HL-60 (cell line): ENCODE measurements at regions not wholly inside any gene's neighbourhood (a gene's known extent, or its start where the extent isn't known, plus 50 kb on each side); places are given as distances from the start of the nearest gene placed in this dataset.

Source experiments
- DNase-seq, 2 experiments: peaks; one replicate each; pipeline ENCODE4 v3.0.0-alpha.2; 2010 to 2020; ENCODE audit warnings: low read depth in 1 of 2, low spot score in 1 of 2
- H3K27ac ChIP-seq: fragments of 250-450 bp; sonication (Bioruptor Pico); replicated peaks from 2 replicates; pipeline ENCODE4 v1.5.1; 2020; ENCODE audit warnings: mild to moderate bottlenecking, moderate library complexity
- H3K27me3 ChIP-seq: fragments of 250-450 bp; sonication (Bioruptor Pico); 2 replicates; pipeline ENCODE4 v1.5.1; 2021; ENCODE audit warnings: mild to moderate bottlenecking, moderate library complexity; ENCODE audit not compliant: insufficient read depth, poor library complexity, severe bottlenecking
- H3K4me3 ChIP-seq: replicated peaks from 2 replicates; pipeline ENCODE4 v1.5.1; 2011; ENCODE audit warnings: mild to moderate bottlenecking, control low read depth, low read length; ENCODE audit not compliant: insufficient read depth
- CTCF ChIP-seq: IDR thresholded peaks from one replicate; pipeline ENCODE4 v1.5.1; 2011; ENCODE audit warnings: low read length, control low read depth, inconsistent platforms; ENCODE audit not compliant: insufficient read depth
- GABPA ChIP-seq: IDR thresholded peaks from 2 replicates; pipeline ENCODE4 v1.6.1; 2012; ENCODE audit warnings: low read depth
- POLR2AphosphoS5 ChIP-seq: IDR thresholded peaks from 2 replicates; pipeline ENCODE4 v1.6.1; 2012; ENCODE audit warnings: low read depth
- SPI1 ChIP-seq: IDR thresholded peaks from 2 replicates; pipeline ENCODE4 v1.6.1; 2012; ENCODE audit warnings: low read depth, mild to moderate bottlenecking, borderline replicate concordance
- TF ChIP-seq, protein P1 (sequence below): IDR thresholded peaks from 2 replicates; pipeline ENCODE4 v1.6.1; 2012; ENCODE audit warnings: low read depth; ENCODE audit not compliant: insufficient replicate concordance

GRCh38 chr11:15563054-15563453 is 448.3 kb downstream of the INSC start:
- no peak for TF ChIP-seq SPI1
- H3K27me3 ChIP-seq: no peaks in the 10 kb centered on the region

GRCh38 chr11:15565880-15566279 is 451.2 kb downstream of the INSC start:
- DNase-seq: no peak
- TF ChIP-seq, protein P1, sequence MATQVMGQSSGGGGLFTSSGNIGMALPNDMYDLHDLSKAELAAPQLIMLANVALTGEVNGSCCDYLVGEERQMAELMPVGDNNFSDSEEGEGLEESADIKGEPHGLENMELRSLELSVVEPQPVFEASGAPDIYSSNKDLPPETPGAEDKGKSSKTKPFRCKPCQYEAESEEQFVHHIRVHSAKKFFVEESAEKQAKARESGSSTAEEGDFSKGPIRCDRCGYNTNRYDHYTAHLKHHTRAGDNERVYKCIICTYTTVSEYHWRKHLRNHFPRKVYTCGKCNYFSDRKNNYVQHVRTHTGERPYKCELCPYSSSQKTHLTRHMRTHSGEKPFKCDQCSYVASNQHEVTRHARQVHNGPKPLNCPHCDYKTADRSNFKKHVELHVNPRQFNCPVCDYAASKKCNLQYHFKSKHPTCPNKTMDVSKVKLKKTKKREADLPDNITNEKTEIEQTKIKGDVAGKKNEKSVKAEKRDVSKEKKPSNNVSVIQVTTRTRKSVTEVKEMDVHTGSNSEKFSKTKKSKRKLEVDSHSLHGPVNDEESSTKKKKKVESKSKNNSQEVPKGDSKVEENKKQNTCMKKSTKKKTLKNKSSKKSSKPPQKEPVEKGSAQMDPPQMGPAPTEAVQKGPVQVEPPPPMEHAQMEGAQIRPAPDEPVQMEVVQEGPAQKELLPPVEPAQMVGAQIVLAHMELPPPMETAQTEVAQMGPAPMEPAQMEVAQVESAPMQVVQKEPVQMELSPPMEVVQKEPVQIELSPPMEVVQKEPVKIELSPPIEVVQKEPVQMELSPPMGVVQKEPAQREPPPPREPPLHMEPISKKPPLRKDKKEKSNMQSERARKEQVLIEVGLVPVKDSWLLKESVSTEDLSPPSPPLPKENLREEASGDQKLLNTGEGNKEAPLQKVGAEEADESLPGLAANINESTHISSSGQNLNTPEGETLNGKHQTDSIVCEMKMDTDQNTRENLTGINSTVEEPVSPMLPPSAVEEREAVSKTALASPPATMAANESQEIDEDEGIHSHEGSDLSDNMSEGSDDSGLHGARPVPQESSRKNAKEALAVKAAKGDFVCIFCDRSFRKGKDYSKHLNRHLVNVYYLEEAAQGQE: no peak
- no peaks in the 10 kb centered on the region for H3K27me3 ChIP-seq
- no peak overlapping the region for H3K27ac ChIP-seq
- no peak overlapping the region for H3K4me3 ChIP-seq

More at GRCh38 chr11:15563054-15563453, 448.3 kb downstream of the INSC start:
- DNase-seq: no peak
- Histone ChIP-seq H3K4me3 (no peak overlapping the region), H3K27ac (no peak overlapping the region)

GRCh38 chr11:15568440-15568839 is 453.7 kb downstream of the INSC start:
- H3K27me3 ChIP-seq: no peaks in the 10 kb centered on the region
- H3K4me3 ChIP-seq: no peak overlapping the region
- TF ChIP-seq SPI1 (no peak), POLR2AphosphoS5 (no peak), CTCF (no peak), GABPA (no peak)
- TF ChIP-seq, protein P1: no peak
- no peak overlapping the region for H3K27ac ChIP-seq
- no peak for DNase-seq

GRCh38 chr11:15569305-15570025 is 454.7 kb downstream of the INSC start:
- H3K4me3 ChIP-seq: no peak overlapping the region
- TF ChIP-seq SPI1: no peak
- TF ChIP-seq GABPA: no peak
- TF ChIP-seq, protein P1: no peak
- no peaks in the 10 kb centered on the region for H3K27me3 ChIP-seq
- no peak overlapping the region for H3K27ac ChIP-seq
- DNase-seq: no peak

DNA sequence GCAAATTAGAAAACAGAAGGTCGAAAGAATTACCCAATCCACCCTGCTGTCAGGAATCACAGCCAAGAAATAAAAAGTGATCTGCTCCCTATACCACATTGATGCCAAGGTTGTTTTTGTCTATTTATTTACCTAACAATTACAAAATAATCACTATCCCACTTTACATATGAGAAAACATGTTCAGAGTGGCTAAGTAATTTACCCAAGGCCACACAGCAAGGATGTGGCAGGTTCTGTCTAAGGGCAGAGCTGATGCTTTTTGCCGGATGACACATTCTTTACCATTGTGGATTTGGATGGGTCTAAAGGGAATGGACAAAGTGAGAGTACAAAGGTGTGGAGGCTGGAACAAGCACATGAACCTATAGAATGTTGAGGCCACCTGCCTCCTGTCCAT is 460.7 kb downstream of the INSC start:
- TF ChIP-seq POLR2AphosphoS5: no peak
- TF ChIP-seq, protein P1: no peak
- Histone ChIP-seq H3K4me3 (no peak overlapping the region), H3K27ac (peak overlapping the region; percentile 92), H3K27me3 (no peaks in the 10 kb centered on the region)
- DNase-seq: no peak
